ENCODE measurements at regions not wholly inside any gene's neighbourhood (a gene's known extent, or its start where the extent isn't known, plus 50 kb on each side); places are given as distances from the start of the nearest gene placed in this dataset.
A peak's percentile ranks its signal among the peaks of the same experiment; 100 is the strongest.

GRCh38 chr2:195304310-195304709 lies 352.7 kb upstream of the SLC39A10 start:
- Histone ChIP-seq H3K4me1 (ENCODE audit: insufficient read depth) (peaks cover 7% of the 10 kb centered on the region), H3K4me2 (no peak overlapping the region), H4K20me1 (ENCODE audit: insufficient read depth, poor library complexity, severe bottlenecking) (no peaks in the 10 kb centered on the region), H2AFZ (no peak overlapping the region), H3K9me2 (replicated peaks; ENCODE audit: insufficient read depth) (no peaks in the 10 kb centered on the region), H3K4me3 (no peak overlapping the region), H3K9me3 (ENCODE audit: low read depth) (no peaks in the 10 kb centered on the region), H3K36me3 (replicated peaks; ENCODE audit: insufficient read depth, low read depth) (no peaks in the 10 kb centered on the region), H3K27me3 (no peaks in the 10 kb centered on the region), H3K27ac (no peak overlapping the region), H3K79me2 (no peaks in the 10 kb centered on the region)
- 75% methylated on average over 5 of the region's 5 CpGs for WGBS (ENCODE audit: low lambda C conversion rate, missing lambda C conversion rate)
- TF ChIP-seq EZH2 (IDR thresholded peaks at IDR 0.05; ENCODE audit: borderline replicate concordance) (no peak), EZH2phosphoT487 (IDR thresholded peaks at IDR 0.05; ENCODE audit: low read depth, severe bottlenecking, unreplicated experiment) (no peak), CTCF (IDR thresholded peaks at IDR 0.05; ENCODE audit: poor library complexity) (peak; percentile 27)
- peak; percentile 7 for DNase-seq (ENCODE audit: low spot score)

GRCh38 chr2:195300631-195301030 lies 356.4 kb upstream of the SLC39A10 start:
- Histone ChIP-seq H3K79me2 (no peaks in the 10 kb centered on the region), H4K20me1 (ENCODE audit: insufficient read depth, poor library complexity, severe bottlenecking) (no peaks in the 10 kb centered on the region), H3K9me3 (ENCODE audit: low read depth) (no peaks in the 10 kb centered on the region), H3K4me1 (ENCODE audit: insufficient read depth) (no peaks in the 10 kb centered on the region), H3K4me3 (no peak overlapping the region), H3K27me3 (no peaks in the 10 kb centered on the region), H3K9me2 (replicated peaks; ENCODE audit: insufficient read depth) (no peaks in the 10 kb centered on the region), H3K36me3 (replicated peaks; ENCODE audit: insufficient read depth, low read depth) (no peaks in the 10 kb centered on the region), H2AFZ (no peak overlapping the region), H3K4me2 (no peak overlapping the region), H3K27ac (no peak overlapping the region)
- DNase-seq (ENCODE audit: low spot score): no peak
- no peak for TF ChIP-seq EZH2phosphoT487 (IDR thresholded peaks at IDR 0.05; ENCODE audit: low read depth, severe bottlenecking, unreplicated experiment)
- no peak for TF ChIP-seq EZH2 (IDR thresholded peaks at IDR 0.05; ENCODE audit: borderline replicate concordance)
- TF ChIP-seq CTCF (IDR thresholded peaks at IDR 0.05; ENCODE audit: poor library complexity): no peak
- 73% methylated on average over 2 of the region's 2 CpGs for WGBS (ENCODE audit: low lambda C conversion rate, missing lambda C conversion rate)

GRCh38 chr2:195299600-195299999 lies 357.4 kb upstream of the SLC39A10 start:
- Histone ChIP-seq H4K20me1 (ENCODE audit: insufficient read depth, poor library complexity, severe bottlenecking) (no peaks in the 10 kb centered on the region), H3K79me2 (no peaks in the 10 kb centered on the region), H3K4me2 (no peak overlapping the region), H3K9me2 (replicated peaks; ENCODE audit: insufficient read depth) (no peaks in the 10 kb centered on the region), H3K27ac (no peak overlapping the region), H3K4me3 (no peak overlapping the region), H3K27me3 (no peaks in the 10 kb centered on the region), H3K36me3 (replicated peaks; ENCODE audit: insufficient read depth, low read depth) (no peaks in the 10 kb centered on the region), H2AFZ (no peak overlapping the region), H3K4me1 (ENCODE audit: insufficient read depth) (no peaks in the 10 kb centered on the region), H3K9me3 (ENCODE audit: low read depth) (no peaks in the 10 kb centered on the region)
- DNase-seq (ENCODE audit: low spot score): no peak
- TF ChIP-seq EZH2 (IDR thresholded peaks at IDR 0.05; ENCODE audit: borderline replicate concordance) (no peak), EZH2phosphoT487 (IDR thresholded peaks at IDR 0.05; ENCODE audit: low read depth, severe bottlenecking, unreplicated experiment) (no peak), CTCF (IDR thresholded peaks at IDR 0.05; ENCODE audit: poor library complexity) (no peak)
- 73% methylated on average over 1 of the region's 1 CpG for WGBS (ENCODE audit: low lambda C conversion rate, missing lambda C conversion rate)

- no peak overlapping the region for H3K4me3 ChIP-seq
- 67% methylated on average over 1 of the region's 1 CpG for WGBS (ENCODE audit: low lambda C conversion rate, missing lambda C conversion rate)
- H3K27me3 ChIP-seq: no peaks in the 10 kb centered on the region
- no peaks in the 10 kb centered on the region for H3K36me3 ChIP-seq (replicated peaks; ENCODE audit: insufficient read depth, low read depth)
- DNase-seq (ENCODE audit: low spot score): no peak
- H3K9me3 ChIP-seq (ENCODE audit: low read depth): no peaks in the 10 kb centered on the region
- H3K4me2 ChIP-seq: no peak overlapping the region
- no peak overlapping the region for H2AFZ ChIP-seq
- no peaks in the 10 kb centered on the region for H3K9me2 ChIP-seq (replicated peaks; ENCODE audit: insufficient read depth)
- H4K20me1 ChIP-seq (ENCODE audit: insufficient read depth, poor library complexity, severe bottlenecking): no peaks in the 10 kb centered on the region
- no peaks in the 10 kb centered on the region for H3K4me1 ChIP-seq (ENCODE audit: insufficient read depth)
- H3K27ac ChIP-seq: no peak overlapping the region
- H3K79me2 ChIP-seq: no peaks in the 10 kb centered on the region
- no peak for TF ChIP-seq CTCF (IDR thresholded peaks at IDR 0.05; ENCODE audit: poor library complexity)
- TF ChIP-seq EZH2phosphoT487 (IDR thresholded peaks at IDR 0.05; ENCODE audit: low read depth, severe bottlenecking, unreplicated experiment): no peak
- TF ChIP-seq EZH2 (IDR thresholded peaks at IDR 0.05; ENCODE audit: borderline replicate concordance): no peak
These were observed 360.5 kb upstream of the SLC39A10 start for GRCh38 chr2:195296490-195296889.

Measured in hepatocyte (in vitro differentiated cells).